Activated effector memory CD4-positive, alpha-beta T cell treated with anti-CD3 and anti-CD28 coated beads, Interleukin-2, amount 50 U/mL, for 16 hours (primary cell): ENCODE measurements at regions not wholly inside any gene's neighbourhood (a gene's known extent, or its start where the extent isn't known, plus 50 kb on each side); places are given as distances from the start of the nearest gene placed in this dataset.
"Not testable (repeated sequence)": the region's sequence is repeated elsewhere in the genome, so short reads cannot be mapped to it uniquely, and the experiment has no call there.

Experiments used
- DNase-seq: peaks from one replicate; pipeline ENCODE4 v3.0.0-alpha.2; 2020

GRCh38 chr18:14460364-14460763, 83.0 kb downstream of the POTEC start:
- not testable (repeated sequence) for DNase-seq

- not testable (repeated sequence) for DNase-seq
Measured at GRCh38 chr18:14459826-14460225, 83.6 kb downstream of the POTEC start.

- peak; percentile 90 for DNase-seq
Measured at GRCh38 chr18:14458009-14458945, 85.1 kb downstream of the POTEC start.

- peak; percentile 70 for DNase-seq
Measured at GRCh38 chr18:14450637-14451009, 92.8 kb downstream of the POTEC start.

- peak; percentile 75 for DNase-seq
Measured at GRCh38 chr18:14449995-14450636, 93.3 kb downstream of the POTEC start.

GRCh38 chr18:14449062-14449461, 94.3 kb downstream of the POTEC start:
- DNase-seq = not testable (repeated sequence)

GRCh38 chr18:14447715-14448114, 95.7 kb downstream of the POTEC start:
- not testable (repeated sequence) for DNase-seq

GRCh38 chr18:14435460-14435859, 107.9 kb downstream of the POTEC start:
- not testable (repeated sequence) for DNase-seq

GRCh38 chr18:14432371-14432770, 111.0 kb downstream of the POTEC start:
- not testable (repeated sequence) for DNase-seq

- peak; percentile 85 for DNase-seq
Measured at GRCh38 chr18:14431031-14431521, 112.3 kb downstream of the POTEC start.

- DNase-seq = peak; percentile 77
Measured at GRCh38 chr18:14415806-14416205, 127.6 kb downstream of the POTEC start.

- DNase-seq = not testable (repeated sequence)
Measured at GRCh38 chr18:14415399-14415798, 128.0 kb downstream of the POTEC start.

GRCh38 chr18:14395533-14395932, 147.9 kb downstream of the POTEC start:
- DNase-seq = not testable (repeated sequence)

GRCh38 chr18:14393563-14394103, 149.8 kb downstream of the POTEC start:
- DNase-seq = not testable (repeated sequence)

GRCh38 chr18:14392604-14393003, 150.8 kb downstream of the POTEC start:
- DNase-seq = not testable (repeated sequence)

GRCh38 chr18:14384961-14385360, 158.4 kb downstream of the POTEC start:
- not testable (repeated sequence) for DNase-seq

- not testable (repeated sequence) for DNase-seq
Measured at GRCh38 chr18:14382666-14383065, 160.7 kb downstream of the POTEC start.

GRCh38 chr18:14379489-14379888, 163.9 kb downstream of the POTEC start:
- not testable (repeated sequence) for DNase-seq

GRCh38 chr18:14378376-14378775, 165.0 kb downstream of the POTEC start:
- DNase-seq = not testable (repeated sequence)

GRCh38 chr18:14361346-14361745, 182.1 kb downstream of the POTEC start:
- not testable (repeated sequence) for DNase-seq

GRCh38 chr18:14357553-14358297, 185.7 kb downstream of the POTEC start:
- DNase-seq = not testable (repeated sequence)

- not testable (repeated sequence) for DNase-seq
Measured at GRCh38 chr18:14342170-14342569, 201.2 kb downstream of the POTEC start.

GRCh38 chr18:14336017-14336416, 203.8 kb upstream of the ZNF519 start:
- DNase-seq = not testable (repeated sequence)
